Pancreas (tissue), 10 donors: ENCODE measurements at regions not wholly inside any gene's neighbourhood (a gene's known extent, or its start where the extent isn't known, plus 50 kb on each side); places are given as distances from the start of the nearest gene placed in this dataset.
"Not testable (repeated sequence)": the region's sequence is repeated elsewhere in the genome, so short reads cannot be mapped to it uniquely, and the experiment has no call there.

Source experiments
- ATAC-seq, 4 donors: fragments of 200-7000 bp; cut with Tn5 transposase; one replicate each; pipeline versions ENCODE4 v1.8.0 to v1.9.1; 2020; ENCODE audit warnings: mild to moderate bottlenecking in 4 of 4, moderate library complexity in 4 of 4
- DNase-seq, 6 donors: peaks; one replicate each; pipeline ENCODE4 v3.0.0-alpha.2; 2020
- FAIRE-seq: peaks from 2 replicates; lab custom pipeline; 2012; peaks lifted over from hg19 to GRCh38; lab: Jason Lieb, UNC
- H3K27ac ChIP-seq, 4 donors: fragments of 200-600 bp; sonication (generic); 1 replicate in 3 of 4; 2 replicates in 1 of 4; pipeline versions ENCODE4 v1.5.0 to v1.8.0; 2020
- H3K27me3 ChIP-seq, 4 donors: fragments of 200-600 bp; one replicate each; pipeline ENCODE4 v1.8.0; 2021
- H3K36me3 ChIP-seq, 3 donors: fragments of 200-600 bp; sonication (generic) in 1 of 3; one replicate each; pipeline versions ENCODE4 v1.5.0 to v1.8.0; 2020 to 2021
- H3K4me1 ChIP-seq, 3 donors: fragments of 200-600 bp; one replicate each; pipeline ENCODE4 v1.8.0; 2021
- H3K4me3 ChIP-seq, 4 donors: fragments of 200-600 bp; sonication (generic) in 2 of 4; one replicate each; pipeline versions ENCODE4 v1.5.0 to v1.8.0; 2020 to 2021
- H3K9me3 ChIP-seq, 4 donors: fragments of 200-600 bp; one replicate each; pipeline ENCODE4 v1.8.0; 2021
- CTCF ChIP-seq, 4 donors: fragments of 200-600 bp; sonication (generic) in 3 of 4; IDR thresholded peaks; one replicate each; pipeline versions ENCODE4 v1.5.0 to v1.8.0; 2021; ENCODE audit warnings: antibody characterized with exemption in 4 of 4
- WGBS, 2 donors: extraction: QIAGEN DNeasy Blood & Tissue Kit; methylation state at CpG; one replicate each; pipeline ENCODE4 v1.1.7; 2013; 5-methylcytosine and 5-hydroxymethylcytosine counted together
- intact Hi-C, 3 donors: fragments of 100-400 bp; cut with DNase I; formaldehyde crosslinking; loops; one replicate each; pipeline versions ENCODE4 v1.11.1 to v1.14.2; 2022
- donor health status: healthy with polysubstance abuse.
- donor health status: DM: no; HTN: no; CAD: no; lungs with moderate emphysema.
- donor health status: DM: no; HTN: no; CAD: no.
- donor health status: control.
- donor health status: control.
- donor health status: Bipolar disorder and iron deficiency.
- donor health status: DM: yes; HTN: yes; CAD: no.
- donor health status: DM: no; HTN: no; CAD: no.
- donor health status: DM: no; HTN: no; CAD: no.
- donor health status: DM: yes; HTN: yes; CAD: no.

- Histone ChIP-seq H3K4me3 (no peak overlapping the region), H3K27ac (no peak overlapping the region), H3K4me1 (no peaks in the 10 kb centered on the region), H3K9me3 (no peaks in the 10 kb centered on the region), H3K36me3 (no peaks in the 10 kb centered on the region), H3K27me3 (no peaks in the 10 kb centered on the region)
- WGBS, 2 donors: 76 to 82% methylated on average over 2 of the region's 2 CpGs
- TF ChIP-seq CTCF (IDR thresholded peaks at IDR 0.05): no peak
- FAIRE-seq (no peak), ATAC-seq (no peak), DNase-seq (no peak)
- intact Hi-C loops: no loop called here
Observed at GRCh38 chr3:6394944-6395343, 466.0 kb upstream of the GRM7 start.

GRCh38 chr3:6396631-6397030 lies 464.3 kb upstream of the GRM7 start:
- H3K36me3 ChIP-seq: no peaks in the 10 kb centered on the region
- no peaks in the 10 kb centered on the region for H3K4me1 ChIP-seq
- no peak overlapping the region for H3K4me3 ChIP-seq
- intact Hi-C loops: no loop called here
- H3K9me3 ChIP-seq: no peaks in the 10 kb centered on the region
- no peak for ATAC-seq
- no peak for FAIRE-seq
- H3K27ac ChIP-seq: no peak overlapping the region
- no peak for DNase-seq
- 22 to 24% methylated on average over 1 of the region's 1 CpG for WGBS, 2 donors
- no peaks in the 10 kb centered on the region for H3K27me3 ChIP-seq
- TF ChIP-seq CTCF (IDR thresholded peaks at IDR 0.05): no peak

- H3K4me1 ChIP-seq, ATAC-seq, FAIRE-seq, DNase-seq, intact Hi-C loops, H3K27ac ChIP-seq, H3K4me3 ChIP-seq, H3K27me3 ChIP-seq, H3K9me3 ChIP-seq, H3K36me3 ChIP-seq: not testable (repeated sequence)
- 83% methylated on average over 4 of the region's 4 CpGs for WGBS, 2 donors
Observed at GRCh38 chr3:6402666-6403065, 458.2 kb upstream of the GRM7 start.

- ATAC-seq, FAIRE-seq, H3K27ac ChIP-seq, intact Hi-C loops, H3K36me3 ChIP-seq, DNase-seq, H3K9me3 ChIP-seq, H3K4me3 ChIP-seq, H3K27me3 ChIP-seq, H3K4me1 ChIP-seq: not testable (repeated sequence)
- WGBS, 2 donors: 87 to 89% methylated on average over 4 of the region's 4 CpGs
Observed at GRCh38 chr3:6406923-6407322, 454.0 kb upstream of the GRM7 start.

GRCh38 chr3:6416049-6416661 lies 444.8 kb upstream of the GRM7 start:
- no peak for ATAC-seq
- no peaks in the 10 kb centered on the region for H3K36me3 ChIP-seq
- H3K27ac ChIP-seq: no peak overlapping the region
- no peak for TF ChIP-seq CTCF (IDR thresholded peaks at IDR 0.05)
- no peaks in the 10 kb centered on the region for H3K9me3 ChIP-seq
- FAIRE-seq: no peak
- WGBS, 2 donors: 87 to 88% methylated on average over 4 of the region's 4 CpGs
- intact Hi-C loops: no loop called here
- DNase-seq: no peak
- H3K27me3 ChIP-seq: no peaks in the 10 kb centered on the region
- no peaks in the 10 kb centered on the region for H3K4me1 ChIP-seq
- H3K4me3 ChIP-seq: no peak overlapping the region

- WGBS, 2 donors: 70 to 71% methylated on average over 4 of the region's 4 CpGs
- Histone ChIP-seq H3K4me1 (no peaks in the 10 kb centered on the region), H3K27me3 (no peaks in the 10 kb centered on the region), H3K36me3 (no peaks in the 10 kb centered on the region), H3K9me3 (no peaks in the 10 kb centered on the region), H3K27ac (no peak overlapping the region), H3K4me3 (no peak overlapping the region)
- ATAC-seq (no peak), FAIRE-seq (no peak), DNase-seq (no peak)
- TF ChIP-seq CTCF (IDR thresholded peaks at IDR 0.05): no peak
- intact Hi-C loops: no loop called here
Observed at GRCh38 chr3:6417174-6417573, 443.7 kb upstream of the GRM7 start.
